ENCODE measurements at regions not wholly inside any gene's neighbourhood (a gene's known extent, or its start where the extent isn't known, plus 50 kb on each side); places are given as distances from the start of the nearest gene placed in this dataset.
A peak's percentile ranks its signal among the peaks of the same experiment; 100 is the strongest.

DNA sequence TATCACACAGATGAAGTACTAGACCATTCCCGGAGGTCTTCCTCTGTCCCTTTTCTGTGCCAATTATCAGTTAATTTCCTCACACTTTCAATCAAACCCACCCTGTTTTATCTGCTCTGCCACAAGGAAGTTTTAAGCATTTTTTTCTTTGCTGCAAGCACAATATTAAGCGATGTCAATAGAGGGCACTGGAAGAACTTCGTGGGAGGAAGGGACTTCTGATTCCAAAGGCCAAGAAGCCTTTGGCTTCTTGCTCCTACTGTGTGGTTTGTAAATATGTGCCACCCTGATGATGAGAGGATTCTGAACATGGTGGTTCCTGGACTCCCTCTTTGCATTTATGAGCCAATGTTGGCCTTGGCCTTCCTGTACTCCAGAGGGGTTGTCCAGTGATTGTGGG is 1712.5 kb upstream of the C9orf72 start:
- TF ChIP-seq CTCF (IDR thresholded peaks at IDR 0.05) = peak; percentile 12; the same call in 1 of the 2 replicates
- TF ChIP-seq POLR2AphosphoS5 (IDR thresholded peaks at IDR 0.05; ENCODE audit: low read depth, low read length) = no peak
